GM19463 (cell line): ENCODE measurements at regions not wholly inside any gene's neighbourhood (a gene's known extent, or its start where the extent isn't known, plus 50 kb on each side); places are given as distances from the start of the nearest gene placed in this dataset.
"Not testable (repeated sequence)": the region's sequence is repeated elsewhere in the genome, so short reads cannot be mapped to it uniquely, and the experiment has no call there.

Source experiments
- ATAC-seq: cut with Tn5 transposase; IDR thresholded peaks from one replicate; pipeline ENCODE4 v1.9.1; 2021; ENCODE audit warnings: mild to moderate bottlenecking, moderate library complexity; ENCODE audit not compliant: unreplicated experiment

- no peak for ATAC-seq
These were observed 438.9 kb upstream of the ZP4 start for GRCh38 chr1:238329671-238330070.

GRCh38 chr1:238327033-238327432 lies 436.3 kb upstream of the ZP4 start:
- ATAC-seq = not testable (repeated sequence)

- not testable (repeated sequence) for ATAC-seq
These were observed 435.8 kb upstream of the ZP4 start for GRCh38 chr1:238326479-238326878.

GRCh38 chr1:238324211-238324864 lies 433.6 kb upstream of the ZP4 start:
- no peak for ATAC-seq

GRCh38 chr1:238323490-238323889 lies 432.8 kb upstream of the ZP4 start:
- ATAC-seq = no peak

- ATAC-seq = no peak
These were observed 429.2 kb upstream of the ZP4 start for GRCh38 chr1:238319957-238320356.

GRCh38 chr1:238318294-238319110 lies 427.8 kb upstream of the ZP4 start:
- ATAC-seq = no peak

- no peak for ATAC-seq
These were observed 422.2 kb upstream of the ZP4 start for GRCh38 chr1:238312969-238313368.

- ATAC-seq = no peak
These were observed 415.7 kb upstream of the ZP4 start for GRCh38 chr1:238306411-238306810.

GRCh38 chr1:238302646-238303045 lies 411.9 kb upstream of the ZP4 start:
- ATAC-seq = no peak

GRCh38 chr1:238296371-238296770 lies 405.6 kb upstream of the ZP4 start:
- no peak for ATAC-seq

GRCh38 chr1:238293075-238293474 lies 402.4 kb upstream of the ZP4 start:
- ATAC-seq = no peak

- ATAC-seq = no peak
These were observed 390.7 kb upstream of the ZP4 start for GRCh38 chr1:238281418-238281817.

GRCh38 chr1:238279694-238280380 lies 389.1 kb upstream of the ZP4 start:
- ATAC-seq = no peak

GRCh38 chr1:238272145-238272544 lies 381.4 kb upstream of the ZP4 start:
- ATAC-seq = no peak

GRCh38 chr1:238265866-238266265 lies 375.1 kb upstream of the ZP4 start:
- ATAC-seq = no peak

GRCh38 chr1:238264951-238265350 lies 374.2 kb upstream of the ZP4 start:
- ATAC-seq = no peak

- no peak for ATAC-seq
These were observed 367.8 kb upstream of the ZP4 start for GRCh38 chr1:238258510-238258909.

GRCh38 chr1:238257018-238257621 lies 366.4 kb upstream of the ZP4 start:
- no peak for ATAC-seq

- no peak for ATAC-seq
These were observed 364.2 kb upstream of the ZP4 start for GRCh38 chr1:238254935-238255334.

GRCh38 chr1:238252033-238252802 lies 361.5 kb upstream of the ZP4 start:
- peak; percentile 93 for ATAC-seq
